Forelimb muscle (tissue), 1 donor: ENCODE measurements at regions not wholly inside any gene's neighbourhood (a gene's known extent, or its start where the extent isn't known, plus 50 kb on each side); places are given as distances from the start of the nearest gene placed in this dataset.
A peak's percentile ranks its signal among the peaks of the same experiment; 100 is the strongest.
"Not testable (repeated sequence)": the region's sequence is repeated elsewhere in the genome, so short reads cannot be mapped to it uniquely, and the experiment has no call there.

Source experiments
- DNase-seq: peaks from one replicate; pipeline ENCODE4 v3.0.0-alpha.2; 2013; ENCODE audit warnings: low read depth

GRCh38 chr12:56872366-56872765 is 61.8 kb downstream of the SDR9C7 start:
- DNase-seq: no peak

- no peak for DNase-seq
Measured at GRCh38 chr12:56867216-56867615, 67.0 kb downstream of the SDR9C7 start.

- no peak for DNase-seq
Measured at GRCh38 chr12:56866493-56866892, 67.7 kb downstream of the SDR9C7 start.

GRCh38 chr12:56864318-56864717 is 69.9 kb downstream of the SDR9C7 start:
- no peak for DNase-seq

GRCh38 chr12:56863789-56864188 is 70.4 kb downstream of the SDR9C7 start:
- DNase-seq: no peak

GRCh38 chr12:56862264-56862663 is 71.9 kb downstream of the SDR9C7 start:
- no peak for DNase-seq

- not testable (repeated sequence) for DNase-seq
Measured at GRCh38 chr12:56853392-56853978, 80.7 kb downstream of the SDR9C7 start.

GRCh38 chr12:56851462-56851861 is 82.7 kb downstream of the SDR9C7 start:
- DNase-seq: no peak

GRCh38 chr12:56840922-56841321 is 77.8 kb downstream of the HSD17B6 start:
- DNase-seq: no peak

GRCh38 chr12:56839915-56840325 is 76.8 kb downstream of the HSD17B6 start:
- peak; percentile 5 for DNase-seq

- DNase-seq: no peak
Measured at GRCh38 chr12:56839489-56839848, 76.3 kb downstream of the HSD17B6 start.

- DNase-seq: no peak
Measured at GRCh38 chr12:56838621-56839488, 75.7 kb downstream of the HSD17B6 start.
